WERI-Rb-1 (cell line): ENCODE measurements at regions not wholly inside any gene's neighbourhood (a gene's known extent, or its start where the extent isn't known, plus 50 kb on each side); places are given as distances from the start of the nearest gene placed in this dataset.

ENCODE experiments used
- DNase-seq: peaks from one replicate; pipeline ENCODE4 v3.0.0-alpha.2; 2020
- H3K27ac ChIP-seq: fragments of 250-450 bp; sonication (Bioruptor Pico); 2 replicates; pipeline ENCODE4 v1.5.1; 2020; ENCODE audit warnings: mild to moderate bottlenecking, moderate library complexity
- H3K27me3 ChIP-seq: fragments of 250-450 bp; sonication (Bioruptor Pico); 2 replicates; pipeline ENCODE4 v1.5.1; 2021; ENCODE audit warnings: mild to moderate bottlenecking, low read depth, moderate library complexity; ENCODE audit not compliant: insufficient read depth, severe bottlenecking
- H3K36me3 ChIP-seq: fragments of 250-450 bp; sonication (Bioruptor Pico); 2 replicates; pipeline ENCODE4 v1.5.1; 2020; ENCODE audit warnings: mild to moderate bottlenecking, moderate library complexity
- H3K4me3 ChIP-seq: 2 replicates; pipeline ENCODE4 v1.5.1; 2011; ENCODE audit warnings: low read depth, mild to moderate bottlenecking, control low read depth, low read length
- H3K9me3 ChIP-seq: fragments of 250-450 bp; sonication (Bioruptor Pico); 2 replicates; pipeline ENCODE4 v1.5.1; 2021; ENCODE audit warnings: mild to moderate bottlenecking, moderate library complexity; ENCODE audit not compliant: severe bottlenecking
- CTCF ChIP-seq: IDR thresholded peaks from 2 replicates; pipeline ENCODE4 v1.5.1; 2011; ENCODE audit warnings: low read depth, mild to moderate bottlenecking, control low read depth, inconsistent platforms, low read length

- no peak for TF ChIP-seq CTCF
These were observed 482.8 kb downstream of the SOX6 start for GRCh38 chr11:15873501-15873900.

DNA sequence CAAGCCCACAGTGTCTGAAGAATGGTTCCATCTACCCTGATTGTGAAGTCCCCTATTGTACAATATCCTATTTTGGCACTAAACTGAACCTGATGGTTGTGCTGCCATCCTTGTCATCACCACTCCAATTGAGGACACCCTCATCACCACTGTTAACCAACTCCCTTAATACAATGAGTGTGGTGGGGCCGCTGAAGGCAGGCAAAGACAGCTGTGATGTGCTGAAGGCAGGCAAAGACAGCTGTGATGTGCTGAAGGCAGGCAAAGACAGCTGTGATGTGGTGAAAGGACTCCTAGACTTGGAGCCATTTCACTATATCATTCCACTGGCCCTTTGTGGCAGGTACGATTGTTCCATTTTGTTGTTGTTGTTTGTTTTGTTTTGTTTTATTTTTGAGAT lies 481.6 kb downstream of the SOX6 start:
- no peak for DNase-seq
- Histone ChIP-seq H3K27me3 (peaks cover 4% of the 10 kb centered on the region), H3K9me3 (no peaks in the 10 kb centered on the region), H3K36me3 (no peaks in the 10 kb centered on the region), H3K27ac (no peak overlapping the region), H3K4me3 (no peak overlapping the region)
- TF ChIP-seq CTCF = no peak

More at GRCh38 chr11:15873501-15873900, 482.8 kb downstream of the SOX6 start:
- Histone ChIP-seq H3K9me3 (no peaks in the 10 kb centered on the region), H3K27ac (no peak overlapping the region), H3K4me3 (no peak overlapping the region), H3K27me3 (peaks cover 4% of the 10 kb centered on the region), H3K36me3 (no peaks in the 10 kb centered on the region)
- no peak for DNase-seq

GRCh38 chr11:15875393-15875792 lies 481.0 kb downstream of the SOX6 start:
- peaks cover 4% of the 10 kb centered on the region for H3K27me3 ChIP-seq
- H3K27ac ChIP-seq = no peak overlapping the region
- no peak overlapping the region for H3K4me3 ChIP-seq
- H3K9me3 ChIP-seq = no peaks in the 10 kb centered on the region
- H3K36me3 ChIP-seq = no peaks in the 10 kb centered on the region
- TF ChIP-seq CTCF = no peak
- DNase-seq = no peak

- no peak for DNase-seq
- Histone ChIP-seq H3K4me3 (no peak overlapping the region), H3K9me3 (no peaks in the 10 kb centered on the region), H3K27ac (no peak overlapping the region), H3K27me3 (peaks cover 4% of the 10 kb centered on the region), H3K36me3 (no peaks in the 10 kb centered on the region)
- TF ChIP-seq CTCF = no peak
These were observed 480.4 kb downstream of the SOX6 start for GRCh38 chr11:15875943-15876342.

GRCh38 chr11:15878756-15879155 lies 477.6 kb downstream of the SOX6 start:
- no peak for TF ChIP-seq CTCF
- Histone ChIP-seq H3K4me3 (no peak overlapping the region), H3K9me3 (no peaks in the 10 kb centered on the region), H3K27ac (no peak overlapping the region), H3K36me3 (no peaks in the 10 kb centered on the region), H3K27me3 (no peaks in the 10 kb centered on the region)
- no peak for DNase-seq

- no peaks in the 10 kb centered on the region for H3K27me3 ChIP-seq
- H3K27ac ChIP-seq = no peak overlapping the region
- DNase-seq = no peak
- no peak for TF ChIP-seq CTCF
- H3K9me3 ChIP-seq = no peaks in the 10 kb centered on the region
- H3K4me3 ChIP-seq = no peak overlapping the region
- no peaks in the 10 kb centered on the region for H3K36me3 ChIP-seq
These were observed 476.1 kb downstream of the SOX6 start for GRCh38 chr11:15880291-15880690.
